CD4-positive, alpha-beta T cell treated with Interleukin-6 at 100 ng/mL for 8 hours (primary cell): ENCODE measurements at regions not wholly inside any gene's neighbourhood (a gene's known extent, or its start where the extent isn't known, plus 50 kb on each side); places are given as distances from the start of the nearest gene placed in this dataset.
A peak's percentile ranks its signal among the peaks of the same experiment; 100 is the strongest.
"Not testable (repeated sequence)": the region's sequence is repeated elsewhere in the genome, so short reads cannot be mapped to it uniquely, and the experiment has no call there.

Experiments used
- DNase-seq: peaks from one replicate; pipeline ENCODE4 v3.0.0-alpha.2; 2020; ENCODE audit warnings: mixed read lengths, low spot score

- no peak for DNase-seq
Measured at GRCh38 chr3:56955492-56956111, 104.9 kb upstream of the SPATA12 start.

GRCh38 chr3:56954125-56954524, 106.3 kb upstream of the SPATA12 start:
- DNase-seq = no peak

- DNase-seq = no peak
Measured at GRCh38 chr3:56952846-56953245, 107.6 kb upstream of the SPATA12 start.

DNA sequence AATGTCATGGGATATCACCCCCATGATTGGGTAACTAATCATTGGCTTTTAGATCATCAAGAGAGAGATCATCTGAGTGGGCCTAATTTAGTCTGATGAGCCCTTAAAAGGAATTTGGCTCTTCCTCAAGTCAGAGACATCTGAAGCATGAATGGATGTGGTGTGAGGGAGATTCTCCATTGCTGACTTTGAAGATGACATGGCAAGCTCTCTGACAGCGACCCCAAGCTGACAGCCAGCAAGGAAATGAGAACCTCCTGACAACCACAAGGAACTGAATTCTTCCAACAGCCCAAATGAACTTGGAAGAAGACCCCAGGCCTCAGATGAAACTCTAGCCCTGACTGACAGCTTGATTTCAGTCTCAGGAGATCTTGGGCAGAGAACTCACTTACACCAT, 108.4 kb upstream of the SPATA12 start:
- DNase-seq = no peak

DNA sequence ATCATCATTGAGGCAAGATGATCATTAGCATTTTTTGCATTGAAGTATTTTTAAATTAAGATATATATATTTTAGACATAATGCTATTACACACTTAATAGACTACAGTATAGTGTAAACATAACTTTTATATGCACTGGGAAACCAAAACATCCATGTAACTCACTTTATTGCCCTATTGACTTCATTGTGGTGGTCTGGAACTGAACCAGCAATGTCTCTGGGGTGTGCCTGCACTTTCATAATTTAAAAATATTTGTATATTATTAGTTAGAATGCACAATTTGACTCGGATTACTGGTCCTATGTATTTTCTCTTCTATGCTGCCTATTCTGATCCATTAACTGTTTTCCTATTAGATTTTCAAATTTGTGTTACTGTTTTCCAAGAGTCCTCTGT, 109.1 kb upstream of the SPATA12 start:
- no peak for DNase-seq

DNA sequence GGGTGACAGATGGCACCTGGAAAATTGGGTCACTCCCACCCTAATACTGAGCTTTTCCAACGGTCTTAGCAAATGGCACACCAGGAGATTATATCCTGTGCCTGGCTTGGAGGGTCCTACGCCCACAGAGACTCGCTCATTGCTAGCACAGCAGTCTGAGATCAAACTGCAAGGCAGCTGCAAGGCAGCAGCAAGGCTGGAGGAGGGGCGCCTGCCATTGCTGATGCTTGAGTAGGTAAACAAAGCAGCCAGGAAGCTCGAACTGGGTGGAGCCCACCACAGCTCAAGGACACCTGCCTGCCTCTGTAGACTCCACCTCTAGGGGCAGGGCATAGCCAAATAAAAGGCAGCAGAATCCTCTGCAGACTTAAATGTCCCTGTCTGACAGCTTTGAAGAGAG, 115.1 kb upstream of the SPATA12 start:
- not testable (repeated sequence) for DNase-seq

- DNase-seq = no peak
Measured at GRCh38 chr3:56942523-56942922, 117.9 kb upstream of the SPATA12 start.

GRCh38 chr3:56940976-56941375, 119.5 kb upstream of the SPATA12 start:
- no peak for DNase-seq

GRCh38 chr3:56940321-56940720, 120.1 kb upstream of the SPATA12 start:
- no peak for DNase-seq

DNA sequence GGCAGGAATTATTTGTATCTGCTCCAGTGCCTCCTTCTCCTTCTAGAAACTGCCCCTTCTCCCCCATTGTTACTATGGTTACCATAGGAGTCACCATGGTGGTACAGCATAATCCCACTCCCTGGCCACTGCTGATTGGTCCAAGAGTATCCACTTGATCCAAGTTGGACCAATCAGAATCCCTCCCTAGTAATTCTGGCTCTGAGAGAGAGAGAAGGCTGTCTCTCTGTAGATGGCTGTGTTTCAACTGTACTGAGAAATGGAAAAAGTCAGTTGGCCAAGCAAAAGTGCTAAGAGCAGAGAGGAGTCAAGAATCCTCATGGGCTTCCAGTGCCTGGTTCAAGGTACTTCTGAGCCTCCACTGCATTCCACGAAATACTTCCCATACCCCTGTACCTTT, 120.6 kb upstream of the SPATA12 start:
- DNase-seq = no peak

GRCh38 chr3:56938530-56938929, 121.9 kb upstream of the SPATA12 start:
- DNase-seq = no peak

- DNase-seq = no peak
Measured at GRCh38 chr3:56937580-56937979, 122.9 kb upstream of the SPATA12 start.

GRCh38 chr3:56935811-56936210, 124.7 kb upstream of the SPATA12 start:
- DNase-seq = no peak

- not testable (repeated sequence) for DNase-seq
Measured at GRCh38 chr3:56934481-56934880, 126.0 kb upstream of the SPATA12 start.

DNA sequence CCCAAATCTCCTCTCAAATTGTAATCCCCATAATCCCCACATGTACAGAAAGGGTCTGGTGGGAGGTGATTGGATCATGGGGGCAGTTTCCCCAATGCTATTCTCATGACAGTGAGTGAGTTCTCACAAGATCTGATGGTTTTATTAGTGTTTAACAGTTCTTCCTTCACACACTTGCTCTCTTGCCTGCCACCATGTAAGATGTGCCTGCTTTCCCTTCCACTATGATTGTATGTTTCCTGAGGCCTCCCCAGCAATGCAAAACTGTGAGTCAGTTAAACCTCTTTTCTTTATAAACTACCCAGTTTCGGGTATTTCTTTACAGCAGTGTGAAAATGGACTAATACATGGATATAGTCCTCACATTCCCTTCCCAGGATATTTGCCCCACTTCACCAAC, 126.7 kb upstream of the SPATA12 start:
- no peak for DNase-seq

GRCh38 chr3:56932866-56933265, 127.6 kb upstream of the SPATA12 start:
- DNase-seq = no peak

DNA sequence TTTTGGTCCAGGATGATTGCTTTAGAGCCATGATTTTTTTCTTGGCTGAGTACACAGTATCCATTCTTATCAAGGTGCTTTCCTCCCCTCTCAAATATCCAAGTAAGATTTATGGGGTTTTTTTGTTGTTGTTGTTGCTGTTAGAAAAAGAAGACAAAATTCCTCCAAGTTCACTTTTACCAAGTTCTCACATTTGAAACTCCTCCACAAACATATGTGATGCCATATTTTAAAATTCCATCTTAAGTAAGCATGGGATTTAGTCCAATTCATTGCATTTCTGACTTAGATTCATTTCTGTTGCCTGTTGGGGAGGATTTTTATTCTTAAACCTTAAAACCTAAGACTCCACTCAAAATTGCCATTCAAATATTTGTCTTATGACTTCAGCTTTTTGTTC, 128.6 kb upstream of the SPATA12 start:
- DNase-seq = no peak

- peak; percentile 51 for DNase-seq
Measured at GRCh38 chr3:56930706-56931105, 129.0 kb upstream of the ARHGEF3 start.

DNA sequence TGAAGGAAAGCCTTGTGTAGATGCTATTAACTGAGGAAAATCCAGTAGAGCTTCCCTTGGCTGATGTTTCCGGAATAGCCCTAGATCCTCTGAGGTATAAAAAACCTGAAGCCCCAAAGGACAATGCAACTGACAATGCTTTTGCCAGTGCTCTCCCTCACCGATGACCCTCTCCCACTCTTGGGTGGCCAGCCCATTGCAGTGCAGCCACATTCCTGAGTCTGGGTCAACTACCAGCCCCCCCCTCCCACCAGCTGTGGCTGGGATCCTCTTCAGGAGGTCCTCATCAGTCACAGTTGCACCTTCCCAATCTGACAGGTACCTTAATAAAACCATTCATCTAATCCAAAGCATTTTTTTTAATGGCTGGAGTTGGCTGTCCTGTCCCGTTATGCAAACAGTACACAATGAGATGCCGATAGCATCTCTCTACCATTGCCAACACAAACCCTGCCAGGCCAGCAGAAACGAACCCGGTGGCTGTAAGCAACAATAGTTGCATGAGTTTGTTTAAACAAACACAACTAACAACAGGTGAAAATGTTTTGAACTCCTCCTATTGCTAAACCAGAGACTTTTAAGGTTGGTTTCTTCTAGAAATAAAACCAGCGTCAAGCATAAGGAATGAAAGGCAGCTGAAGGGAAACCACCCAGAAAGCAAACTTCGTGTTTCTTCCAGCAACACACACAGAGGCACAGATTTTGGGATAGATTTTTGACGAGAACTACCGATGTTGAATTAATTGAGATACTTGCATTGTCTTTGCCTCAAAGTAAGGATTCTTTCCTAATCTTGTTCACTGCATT, 128.3 kb upstream of the ARHGEF3 start:
- no peak for DNase-seq

DNA sequence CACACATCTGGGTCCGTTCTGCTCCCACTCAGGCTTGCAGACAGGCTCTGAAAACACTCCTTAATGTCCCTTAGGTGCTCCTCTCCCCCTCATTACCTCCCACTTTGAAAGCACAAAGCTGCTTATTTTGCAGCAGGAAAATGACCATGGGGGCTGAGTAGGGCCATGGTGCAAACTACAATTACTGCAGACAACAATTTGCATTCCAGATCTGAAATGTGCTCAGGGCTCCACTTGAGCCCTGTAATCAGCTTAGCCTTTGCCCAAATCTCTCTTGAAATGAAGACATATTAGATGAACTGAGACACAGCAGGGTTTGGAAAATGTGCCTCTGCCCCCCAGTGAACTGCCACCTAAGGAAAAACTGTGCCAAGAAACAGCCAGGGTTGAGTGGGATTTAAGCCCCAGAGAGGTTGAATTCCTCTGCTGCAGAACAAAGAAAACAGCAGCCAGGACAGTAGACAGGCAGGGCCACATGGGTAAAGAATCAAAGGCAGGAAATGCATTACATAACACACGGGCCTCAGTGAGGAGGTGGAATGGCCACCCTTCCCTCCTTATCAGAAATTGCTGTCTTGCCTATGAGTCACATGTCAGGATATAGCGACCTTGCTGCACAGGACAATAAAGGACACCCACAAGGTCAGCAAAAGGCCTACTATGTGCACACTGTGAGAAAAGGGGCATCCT, 126.8 kb upstream of the ARHGEF3 start:
- DNase-seq = peak; percentile 68

- DNase-seq = no peak
Measured at GRCh38 chr3:56927855-56928254, 126.1 kb upstream of the ARHGEF3 start.

DNA sequence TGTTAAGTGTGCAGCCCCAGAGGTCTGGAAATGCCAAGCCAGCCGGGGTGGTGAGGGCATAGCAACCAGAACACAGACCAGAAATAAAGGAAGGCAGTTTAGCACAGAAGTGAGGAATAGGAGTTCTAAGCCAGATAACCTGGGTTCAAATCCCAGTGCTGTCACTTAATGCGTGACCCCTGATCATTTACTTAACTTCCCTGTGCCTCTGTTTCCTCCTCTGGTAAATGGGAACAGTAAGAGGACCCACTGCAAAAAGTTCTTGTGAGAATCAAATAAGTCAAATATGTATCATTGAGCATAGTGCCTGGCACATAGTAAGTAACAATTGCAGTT, 125.2 kb upstream of the ARHGEF3 start:
- no peak for DNase-seq

DNA sequence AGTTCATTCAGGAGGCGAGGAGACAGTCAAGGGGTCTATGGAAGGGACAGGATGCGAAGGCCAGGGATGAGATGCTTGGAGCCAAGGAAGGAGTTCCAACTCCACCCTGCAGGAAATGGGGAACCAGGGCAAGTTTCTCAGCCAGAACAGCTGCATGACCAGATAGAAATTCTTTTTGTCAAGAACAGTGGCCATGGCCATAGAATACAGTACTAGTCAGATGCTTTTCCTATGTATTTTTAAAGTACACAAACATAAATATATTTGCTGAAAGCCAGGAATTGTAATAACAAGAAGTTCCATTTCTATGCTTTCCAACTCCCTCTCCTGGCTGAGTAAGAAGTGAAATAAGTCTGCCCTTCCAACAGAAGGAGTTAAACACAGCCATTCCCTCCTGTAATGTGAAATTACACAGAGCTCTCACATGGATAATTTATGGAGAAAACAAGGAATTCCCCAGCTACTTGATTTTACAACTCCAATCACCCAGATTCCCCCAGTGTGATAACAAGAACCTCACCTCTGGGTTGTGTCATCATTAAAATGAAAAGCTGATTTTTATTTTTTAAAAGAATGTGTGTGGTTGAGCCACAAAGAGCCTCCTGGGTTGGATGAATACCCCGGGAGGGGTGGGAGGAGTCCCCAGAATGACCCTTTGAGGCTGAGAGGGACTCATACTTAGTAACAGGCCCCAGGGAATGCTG, 124.6 kb upstream of the ARHGEF3 start:
- DNase-seq = no peak
